ENCODE measurements at regions not wholly inside any gene's neighbourhood (a gene's known extent, or its start where the extent isn't known, plus 50 kb on each side); places are given as distances from the start of the nearest gene placed in this dataset.

GRCh38 chr11:23413057-23413456 is 552.8 kb upstream of the CCDC179 start:
- CTCF ChIA-PET, result no interaction called here
- ATAC-seq (ENCODE audit: low read depth), result no peak
- Mint-ChIP-seq H3K27me3 (no peaks in the 10 kb centered on the region), H3K36me3 (ENCODE audit: low read depth) (no peaks in the 10 kb centered on the region), H3K27ac (no peak overlapping the region), H3K9me3 (peaks cover 12% of the 10 kb centered on the region), H3K4me1 (no peaks in the 10 kb centered on the region), H3K4me3 (no peak overlapping the region)
- no peak for DNase-seq
- intact Hi-C loops (cut with micrococcal nuclease), result no loop called here
- POLR2A ChIA-PET, result no interaction called here
- no peak for TF ChIP-seq CTCF (IDR thresholded peaks at IDR 0.05)

DNA sequence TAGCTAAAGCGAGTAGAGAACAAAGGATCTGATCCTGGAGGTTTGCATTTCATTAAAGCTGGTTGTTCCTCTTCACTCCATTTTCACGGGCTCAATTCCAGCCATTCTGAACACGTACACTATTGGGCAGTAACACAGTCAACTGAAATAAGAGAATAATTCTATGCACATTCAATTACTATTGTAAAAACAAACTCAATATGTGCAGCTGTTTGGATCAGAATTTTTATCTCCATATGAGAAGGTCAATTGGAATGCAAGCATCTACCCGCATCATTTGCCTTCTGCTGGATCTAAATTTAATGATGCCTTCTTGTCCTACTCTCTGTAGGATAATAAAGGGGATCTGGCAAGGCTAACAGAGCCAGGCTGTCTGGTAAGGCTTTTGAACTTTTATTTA is 562.8 kb upstream of the CCDC179 start:
- H3K9me3 Mint-ChIP-seq, result no peaks in the 10 kb centered on the region
- no peak overlapping the region for H3K4me3 Mint-ChIP-seq
- ChIA-PET CTCF (no interaction called here), POLR2A (no interaction called here)
- intact Hi-C loops (cut with micrococcal nuclease), result no loop called here
- ATAC-seq (ENCODE audit: low read depth) (no peak), DNase-seq (no peak)
- H3K27me3 Mint-ChIP-seq, result no peaks in the 10 kb centered on the region
- no peak overlapping the region for H3K27ac Mint-ChIP-seq
- H3K36me3 Mint-ChIP-seq (ENCODE audit: low read depth), result no peaks in the 10 kb centered on the region
- no peaks in the 10 kb centered on the region for H3K4me1 Mint-ChIP-seq
- TF ChIP-seq CTCF (IDR thresholded peaks at IDR 0.05), result no peak

DNA sequence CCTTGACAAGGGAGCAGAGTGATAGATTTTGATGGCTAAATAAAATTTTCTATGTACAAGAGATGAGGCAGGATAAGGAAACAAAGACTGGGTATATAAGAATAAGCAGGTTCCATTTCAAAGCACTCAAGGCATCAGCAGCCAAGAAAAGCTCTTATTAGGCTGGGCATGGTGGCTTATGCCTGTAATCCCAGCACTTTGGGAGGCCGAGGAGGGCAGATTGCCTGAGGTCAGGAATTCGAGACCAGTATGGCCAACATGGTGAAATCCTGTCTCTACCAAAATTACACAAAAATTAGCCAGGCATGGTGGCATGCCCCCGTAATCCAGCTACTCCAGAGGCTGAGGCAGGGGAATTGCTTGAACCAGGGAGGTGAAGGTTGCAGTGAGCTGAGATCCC is 563.4 kb upstream of the CCDC179 start:
- Mint-ChIP-seq H3K36me3 (ENCODE audit: low read depth) (no peaks in the 10 kb centered on the region), H3K9me3 (no peaks in the 10 kb centered on the region), H3K4me3 (no peak overlapping the region), H3K27me3 (no peaks in the 10 kb centered on the region), H3K4me1 (no peaks in the 10 kb centered on the region), H3K27ac (no peak overlapping the region)
- no peak for TF ChIP-seq CTCF (IDR thresholded peaks at IDR 0.05)
- ATAC-seq (ENCODE audit: low read depth), result no peak
- no peak for DNase-seq
- intact Hi-C loops (cut with micrococcal nuclease), result no loop called here
- ChIA-PET POLR2A (no interaction called here), CTCF (no interaction called here)

DNA sequence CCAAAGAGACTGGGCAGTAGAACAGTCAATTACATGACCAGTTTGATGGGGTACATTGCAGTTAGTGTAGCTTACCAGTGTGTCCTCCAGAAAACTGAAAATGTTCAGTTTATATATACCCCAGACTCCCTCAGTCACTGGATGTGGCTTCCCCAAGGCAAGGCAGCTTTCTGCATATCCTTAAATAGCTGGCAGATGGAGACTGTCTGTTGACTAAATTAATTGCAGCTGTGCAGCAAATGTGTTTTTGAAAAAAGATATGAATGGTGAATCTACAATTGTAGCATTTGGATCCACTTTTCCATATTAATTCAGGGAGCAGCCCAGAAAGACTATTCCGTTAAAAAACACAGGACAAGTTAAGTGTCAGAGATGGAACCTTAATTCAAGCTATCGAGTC is 565.1 kb upstream of the CCDC179 start:
- intact Hi-C loops (cut with micrococcal nuclease), result no loop called here
- no peaks in the 10 kb centered on the region for H3K36me3 Mint-ChIP-seq (ENCODE audit: low read depth)
- H3K27me3 Mint-ChIP-seq, result no peaks in the 10 kb centered on the region

GRCh38 chr11:23429569-23429968 is 569.3 kb upstream of the CCDC179 start:
- no peaks in the 10 kb centered on the region for H3K36me3 Mint-ChIP-seq (ENCODE audit: low read depth)
- H3K27ac Mint-ChIP-seq, result no peak overlapping the region
- intact Hi-C loops (cut with micrococcal nuclease), result no loop called here
- no peaks in the 10 kb centered on the region for H3K9me3 Mint-ChIP-seq
- H3K4me1 Mint-ChIP-seq, result no peaks in the 10 kb centered on the region
- no peaks in the 10 kb centered on the region for H3K27me3 Mint-ChIP-seq
- ATAC-seq (ENCODE audit: low read depth) (no peak), DNase-seq (no peak)
- no peak overlapping the region for H3K4me3 Mint-ChIP-seq
- ChIA-PET POLR2A (no interaction called here), CTCF (no interaction called here)
- TF ChIP-seq CTCF (IDR thresholded peaks at IDR 0.05), result no peak

More for the DNA sequence above, 565.1 kb upstream of the CCDC179 start:
- ChIA-PET CTCF (no interaction called here), POLR2A (no interaction called here)
- Mint-ChIP-seq H3K4me1 (no peaks in the 10 kb centered on the region), H3K4me3 (no peak overlapping the region), H3K27ac (no peak overlapping the region), H3K9me3 (no peaks in the 10 kb centered on the region)
- TF ChIP-seq CTCF (IDR thresholded peaks at IDR 0.05), result no peak
- ATAC-seq (ENCODE audit: low read depth) (no peak), DNase-seq (no peak)
